Endothelial cell of umbilical vein (primary cell): ENCODE measurements at regions not wholly inside any gene's neighbourhood (a gene's known extent, or its start where the extent isn't known, plus 50 kb on each side); places are given as distances from the start of the nearest gene placed in this dataset.

Source experiments
- BruUV-seq: library from RNA; stranded (reverse); fragments of 400-500 nt; replicated peaks from 2 replicates; lab custom pipeline; 2021; lab: Mats Ljungman, UMichigan
- CTCF ChIA-PET: fragments of 300-600, 350-600 bp; sonication (Branson Sonifier 250); formaldehyde crosslinking; loops from one replicate; lab custom pipeline; 2021; ENCODE audit warnings: antibody characterized with exemption, inconsistent platforms; lab: Charles Lee
- POLR2A ChIA-PET: fragments of 300-600, 350-600 bp; sonication (Branson Sonifier 250); formaldehyde crosslinking; loops from one replicate; lab custom pipeline; 2021; ENCODE audit warnings: antibody characterized with exemption, inconsistent platforms; lab: Charles Lee
- DNase-seq: peaks from one replicate; pipeline ENCODE4 v3.0.0-alpha.2; 2011; ENCODE audit warnings: low read depth, low spot score
- FAIRE-seq: peaks from 2 replicates; lab custom pipeline; 2011; peaks lifted over from hg19 to GRCh38; lab: Jason Lieb, UNC
- H2AFZ ChIP-seq: 2 replicates; pipeline ENCODE4 v1.6.0; 2012; ENCODE audit warnings: low read depth, low read length, control low read depth, inconsistent platforms
- H3K27ac ChIP-seq: 2 replicates; pipeline ENCODE4 v1.5.1; 2011; ENCODE audit warnings: low read depth, mild to moderate bottlenecking, control low read depth, low read length, moderate library complexity; ENCODE audit not compliant: insufficient read depth
- H3K27me3 ChIP-seq, 2 experiments: 2 replicates each; pipeline versions ENCODE4 v1.6.0 to v1.6.1; 2011; ENCODE audit warnings: low read length in 2 of 2, mixed read lengths in 1 of 2; ENCODE audit not compliant: control insufficient read depth in 2 of 2, insufficient read depth in 2 of 2
- H3K36me3 ChIP-seq, 2 experiments: 2 replicates in 1 of 2; 3 replicates in 1 of 2; pipeline ENCODE4 v1.5.1; 2011; ENCODE audit warnings: low read length in 2 of 2, mild to moderate bottlenecking in 1 of 2, moderate library complexity in 1 of 2; ENCODE audit not compliant: control insufficient read depth in 2 of 2, insufficient read depth in 2 of 2; ENCODE audit errors: extremely low read depth in 1 of 2
- H3K4me1 ChIP-seq: 3 replicates; pipeline ENCODE4 v1.5.1; 2011; ENCODE audit warnings: mild to moderate bottlenecking, low read length; ENCODE audit not compliant: control insufficient read depth, insufficient read depth; ENCODE audit errors: extremely low read depth
- H3K4me2 ChIP-seq: 2 replicates; pipeline ENCODE4 v1.6.1; 2011; ENCODE audit warnings: low read length, control low read depth, mixed read lengths; ENCODE audit not compliant: insufficient read depth
- H3K4me3 ChIP-seq, 3 experiments: fragments of 200-600 bp in 1 of 3; sonication (generic), shearing (Covaris generic) in 1 of 3; replicated peaks in 1 of 3; 2 replicates each; pipeline ENCODE4 v1.5.1; 2011 to 2016; ENCODE audit warnings: control low read depth in 3 of 3, low read length in 3 of 3, mild to moderate bottlenecking in 2 of 3, inconsistent platforms in 1 of 3, low read depth in 1 of 3, moderate library complexity in 1 of 3; ENCODE audit not compliant: insufficient read depth in 1 of 3
- H3K79me2 ChIP-seq: 2 replicates; pipeline ENCODE4 v1.6.0; 2012; ENCODE audit warnings: low read length, inconsistent platforms; ENCODE audit not compliant: control insufficient read depth, insufficient read depth
- H3K9ac ChIP-seq: replicated peaks from 2 replicates; pipeline ENCODE3; 2011; ENCODE audit warnings: low read length, control low read depth; ENCODE audit not compliant: insufficient read depth; ENCODE audit errors: extremely low read depth
- H3K9me1 ChIP-seq: replicated peaks from 3 replicates; pipeline ENCODE4 v1.6.0; 2011; ENCODE audit warnings: mild to moderate bottlenecking, low read length; ENCODE audit not compliant: control insufficient read depth, insufficient read depth; ENCODE audit errors: extremely low read depth
- H3K9me3 ChIP-seq: replicated peaks from 2 replicates; pipeline ENCODE4 v1.5.1; 2012; ENCODE audit warnings: low read length, inconsistent platforms; ENCODE audit not compliant: control insufficient read depth, insufficient read depth
- H4K20me1 ChIP-seq: replicated peaks from 2 replicates; pipeline ENCODE3; 2011; ENCODE audit warnings: mild to moderate bottlenecking, low read length; ENCODE audit not compliant: control insufficient read depth, insufficient read depth; ENCODE audit errors: extremely low read depth
- EZH2 ChIP-seq: IDR thresholded peaks from 2 replicates; pipeline ENCODE4 v1.6.1; 2012; ENCODE audit warnings: borderline replicate concordance, low read depth, mild to moderate bottlenecking, moderate library complexity, low read length, inconsistent platforms; ENCODE audit not compliant: severe bottlenecking
- GATA2 ChIP-seq: IDR thresholded peaks from 2 replicates; pipeline ENCODE4 v1.7.0; 2011; ENCODE audit warnings: low read depth, mild to moderate bottlenecking, moderate library complexity, mixed read lengths, low read length; ENCODE audit not compliant: insufficient read length, insufficient read depth
- JUN ChIP-seq: IDR thresholded peaks from 2 replicates; pipeline ENCODE4 v1.6.1; 2011; ENCODE audit warnings: borderline replicate concordance, low read depth; ENCODE audit not compliant: insufficient read length, insufficient read depth
- MYC ChIP-seq: IDR thresholded peaks from one replicate; pipeline ENCODE4 v1.6.1; 2011; ENCODE audit warnings: mild to moderate bottlenecking, low read depth, low read length
- POLR2AphosphoS5 ChIP-seq: IDR thresholded peaks from 2 replicates; pipeline ENCODE4 v1.6.1; 2012; ENCODE audit warnings: low read depth, mild to moderate bottlenecking, control low read depth, low read length, moderate library complexity; ENCODE audit not compliant: insufficient read depth
- dilution Hi-C: fragments of 300-500 bp; cut with MboI; formaldehyde crosslinking; loops from one replicate; pipeline ENCODE4 v1.15.0; 2019; ENCODE audit warnings: low sequenced_read_pairs; ENCODE audit not compliant: extremely low pct_ligation_motif_present
- intact Hi-C: fragments of 100-400 bp; cut with micrococcal nuclease; formaldehyde crosslinking; loops from one replicate; pipeline ENCODE4 v1.10.0; 2022
- TF ChIP-seq, protein P1 (sequence below): IDR thresholded peaks from 2 replicates; pipeline ENCODE4 v1.6.1; 2011; ENCODE audit not compliant: insufficient read depth, insufficient read length

DNA sequence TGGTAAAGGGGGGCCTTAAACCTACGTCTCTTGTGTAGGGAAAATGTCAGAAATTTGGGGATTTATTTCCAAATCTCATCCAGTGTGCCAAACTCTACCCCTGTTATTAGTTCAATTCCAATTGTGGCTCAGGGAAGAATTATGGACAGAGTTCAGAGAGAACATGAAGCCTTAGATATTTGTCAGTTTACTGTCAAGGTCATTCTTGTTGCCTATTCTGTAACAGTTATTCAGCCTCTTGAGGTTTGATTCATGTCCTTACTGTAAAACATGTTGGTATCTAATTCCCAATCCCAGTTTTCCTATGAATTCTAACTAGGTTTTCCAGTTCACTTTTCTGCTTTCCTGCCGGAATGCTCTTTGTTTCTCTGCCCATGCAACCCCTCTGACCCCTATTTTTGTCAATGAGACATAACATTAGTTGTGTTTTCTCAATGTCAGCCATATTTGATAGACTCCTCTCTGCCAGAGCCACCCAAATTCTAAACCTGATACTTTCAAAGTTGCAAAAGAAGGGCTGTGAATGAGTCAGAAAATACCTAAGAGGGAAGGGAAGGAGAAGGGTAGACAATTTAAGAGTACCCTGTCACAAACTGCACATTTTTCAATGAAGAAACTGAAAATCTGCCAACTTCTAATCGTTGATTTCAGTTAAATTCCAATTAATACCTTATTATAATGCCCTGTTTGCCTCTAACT lies 52.4 kb downstream of the ATOSA start:
- peaks cover 2 to 5% of the 10 kb centered on the region in 2 experiments for H3K36me3 ChIP-seq
- no peaks in the 10 kb centered on the region for H3K9me1 ChIP-seq
- no peak overlapping the region for H3K27ac ChIP-seq
- FAIRE-seq = no peak
- no peak overlapping the region for H2AFZ ChIP-seq
- no peak overlapping the region for H3K4me2 ChIP-seq
- H3K79me2 ChIP-seq = no peaks in the 10 kb centered on the region
- ChIA-PET CTCF (no interaction called here), POLR2A (no interaction called here)
- dilution Hi-C loops = no loop called here
- TF ChIP-seq MYC = no peak
- no peaks in the 10 kb centered on the region for H3K4me1 ChIP-seq
- no peaks in the 10 kb centered on the region for H4K20me1 ChIP-seq
- no peak for DNase-seq
- H3K4me3 ChIP-seq = no peak overlapping the region
- no TSS peak for BruUV-seq
- intact Hi-C loops = no loop called here
- H3K9ac ChIP-seq = no peak overlapping the region
- H3K27me3 ChIP-seq = no peaks in the 10 kb centered on the region
- H3K9me3 ChIP-seq = no peaks in the 10 kb centered on the region

DNA sequence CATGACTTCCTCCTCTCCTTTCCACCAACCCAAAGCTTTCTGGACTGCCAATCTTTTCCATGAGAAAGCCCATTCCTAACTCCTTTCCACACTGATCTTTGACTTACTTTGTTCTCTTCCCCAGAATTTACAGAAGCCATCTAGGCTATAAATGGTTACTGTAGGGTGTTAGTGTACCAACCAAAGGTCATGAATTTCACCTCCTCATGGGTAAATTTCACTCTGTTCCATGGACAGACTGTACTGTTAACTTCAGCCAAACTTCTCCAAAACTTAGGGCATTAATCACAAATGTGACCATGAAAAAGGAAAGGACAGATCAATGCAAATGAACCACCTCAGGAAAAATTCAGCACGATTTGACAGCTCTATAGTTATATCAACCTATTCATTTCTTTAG lies 54.9 kb downstream of the ATOSA start:
- H4K20me1 ChIP-seq = no peaks in the 10 kb centered on the region
- no peaks in the 10 kb centered on the region for H3K79me2 ChIP-seq
- no TSS peak for BruUV-seq
- H3K4me1 ChIP-seq = no peaks in the 10 kb centered on the region
- H3K9me3 ChIP-seq = no peaks in the 10 kb centered on the region
- CTCF ChIA-PET = interaction anchor here (1.5 kb wide), 1 partner anchor 111 kb away, joined by 4 read pairs; no protein-coding TSS in a partner anchor
- FAIRE-seq (no peak), DNase-seq (no peak)
- H2AFZ ChIP-seq = no peak overlapping the region
- H3K27ac ChIP-seq = no peak overlapping the region
- dilution Hi-C loops = no loop called here
- TF ChIP-seq GATA2 (no peak), MYC (no peak), POLR2AphosphoS5 (no peak), JUN (no peak), EZH2 (no peak)
- TF ChIP-seq, protein P1, sequence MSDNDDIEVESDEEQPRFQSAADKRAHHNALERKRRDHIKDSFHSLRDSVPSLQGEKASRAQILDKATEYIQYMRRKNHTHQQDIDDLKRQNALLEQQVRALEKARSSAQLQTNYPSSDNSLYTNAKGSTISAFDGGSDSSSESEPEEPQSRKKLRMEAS = no peak
- peaks cover 2 to 5% of the 10 kb centered on the region in 2 experiments for H3K36me3 ChIP-seq
- H3K27me3 ChIP-seq = no peaks in the 10 kb centered on the region
- no peak overlapping the region for H3K4me2 ChIP-seq
- H3K9me1 ChIP-seq = no peaks in the 10 kb centered on the region
- POLR2A ChIA-PET = no interaction called here
- intact Hi-C loops = no loop called here
- H3K4me3 ChIP-seq = no peak overlapping the region
- H3K9ac ChIP-seq = no peak overlapping the region
